Liver (tissue), 8 donors: ENCODE measurements at regions not wholly inside any gene's neighbourhood (a gene's known extent, or its start where the extent isn't known, plus 50 kb on each side); places are given as distances from the start of the nearest gene placed in this dataset.

Source experiments
- DNase-seq: peaks from one replicate; pipeline ENCODE4 v3.0.0-alpha.2; 2017; ENCODE audit warnings: low spot score
- H3K27ac ChIP-seq, 2 donors: one replicate each; pipeline ENCODE4 v1.7.0; 2013; ENCODE audit warnings: inconsistent platforms in 2 of 2, low read length in 2 of 2, control low read depth in 1 of 2, low read depth in 1 of 2, mild to moderate bottlenecking in 1 of 2
- H3K27me3 ChIP-seq, 4 donors: one replicate each; pipeline versions ENCODE4 v1.6.1 to v1.7.0; 2013; ENCODE audit warnings: low read length in 3 of 4, inconsistent platforms in 1 of 4, mild to moderate bottlenecking in 1 of 4, moderate library complexity in 1 of 4; ENCODE audit not compliant: control insufficient read depth in 4 of 4, insufficient read depth in 4 of 4
- H3K36me3 ChIP-seq, 4 donors: one replicate each; pipeline versions ENCODE4 v1.6.1 to v1.7.0; 2013; ENCODE audit warnings: low read length in 3 of 4, mild to moderate bottlenecking in 3 of 4, low read depth in 1 of 4, moderate library complexity in 1 of 4; ENCODE audit not compliant: control insufficient read depth in 4 of 4, insufficient read depth in 3 of 4
- H3K4me1 ChIP-seq, 4 donors: one replicate each; pipeline versions ENCODE4 v1.6.1 to v1.7.0; 2013; ENCODE audit warnings: low read length in 3 of 4, mild to moderate bottlenecking in 3 of 4, moderate library complexity in 1 of 4; ENCODE audit not compliant: control insufficient read depth in 4 of 4, insufficient read depth in 4 of 4
- H3K4me3 ChIP-seq, 3 donors: one replicate each; pipeline versions ENCODE4 v1.6.1 to v1.7.0; 2013; ENCODE audit warnings: low read length in 3 of 3, control low read depth in 1 of 3, low read depth in 1 of 3, mild to moderate bottlenecking in 1 of 3
- H3K9ac ChIP-seq, 2 donors: one replicate each; pipeline ENCODE4 v1.7.0; 2013; ENCODE audit warnings: low read length in 2 of 2, mild to moderate bottlenecking in 2 of 2, moderate library complexity in 2 of 2, control low read depth in 1 of 2, low read depth in 1 of 2
- H3K9me3 ChIP-seq, 4 donors: one replicate each; pipeline versions ENCODE4 v1.6.1 to v1.7.0; 2013; ENCODE audit warnings: low read length in 3 of 4; ENCODE audit not compliant: control insufficient read depth in 4 of 4
- EGR1 ChIP-seq, 2 donors: IDR thresholded peaks; 2 replicates each; pipeline ENCODE4 v1.6.1; 2016 to 2018; ENCODE audit warnings: antibody characterized with exemption in 2 of 2, low read depth in 2 of 2
- FOXA1 ChIP-seq: IDR thresholded peaks from 2 replicates; pipeline ENCODE4 v1.6.1; 2016; ENCODE audit warnings: antibody characterized with exemption
- GABPA ChIP-seq, 2 donors: IDR thresholded peaks in 1 of 2; conservative IDR thresholded peaks in 1 of 2; 2 replicates each; pipeline ENCODE4 v1.6.1; 2016; ENCODE audit warnings: antibody characterized with exemption in 2 of 2, mild to moderate bottlenecking in 1 of 2, moderate library complexity in 1 of 2
- HNF4A ChIP-seq, 2 donors: conservative IDR thresholded peaks; 2 replicates each; pipeline ENCODE4 v1.6.1; 2016; ENCODE audit warnings: antibody characterized with exemption in 2 of 2, mild to moderate bottlenecking in 2 of 2
- HNF4G ChIP-seq: IDR thresholded peaks from 2 replicates; pipeline ENCODE4 v1.6.1; 2016; ENCODE audit warnings: antibody characterized with exemption
- JUND ChIP-seq, 2 donors: IDR thresholded peaks; 2 replicates each; pipeline ENCODE4 v1.6.1; 2016; ENCODE audit warnings: antibody characterized with exemption in 2 of 2
- NR2F2 ChIP-seq: IDR thresholded peaks from 2 replicates; pipeline ENCODE4 v1.6.1; 2016; ENCODE audit warnings: antibody characterized with exemption
- RAD21 ChIP-seq, 2 donors: IDR thresholded peaks; 2 replicates each; pipeline ENCODE4 v1.6.1; 2016; ENCODE audit warnings: antibody characterized with exemption in 2 of 2, mild to moderate bottlenecking in 2 of 2
- RXRA ChIP-seq, 2 donors: IDR thresholded peaks; 2 replicates each; pipeline ENCODE4 v1.6.1; 2017 to 2018; ENCODE audit warnings: antibody characterized with exemption in 2 of 2, mild to moderate bottlenecking in 1 of 2
- TAF1 ChIP-seq: conservative IDR thresholded peaks from 2 replicates; pipeline ENCODE4 v1.6.1; 2016; ENCODE audit warnings: antibody characterized with exemption, mild to moderate bottlenecking
- YY1 ChIP-seq: IDR thresholded peaks from 2 replicates; pipeline ENCODE4 v1.6.1; 2016; ENCODE audit warnings: antibody characterized with exemption, mild to moderate bottlenecking
- WGBS: extraction: QIAGEN DNeasy Blood & Tissue Kit; methylation state at CpG from one replicate; pipeline ENCODE4 v1.1.7; 2013; 5-methylcytosine and 5-hydroxymethylcytosine counted together
- TF ChIP-seq, protein P1 (sequence below): IDR thresholded peaks from 2 replicates; pipeline ENCODE4 v1.6.1; 2016; ENCODE audit warnings: antibody characterized with exemption, mild to moderate bottlenecking
- TF ChIP-seq, protein P2 (sequence below): fragments of 150-350 bp; IDR thresholded peaks from 2 replicates; pipeline ENCODE4 v1.5.1; 2017; ENCODE audit warnings: improper control_type of control experiment, low read depth, low read length; ENCODE audit not compliant: missing input control
- TF ChIP-seq, protein P3 (sequence below): IDR thresholded peaks from 2 replicates; pipeline ENCODE4 v1.6.1; 2016; ENCODE audit warnings: antibody characterized with exemption
- TF ChIP-seq, protein P4 (sequence below): IDR thresholded peaks from 2 replicates; pipeline ENCODE4 v1.6.1; 2016; ENCODE audit warnings: antibody characterized with exemption
- donor health status: healthy.
- donor health status: healthy.
- donor health status: healthy.
- donor health status: healthy.
- donor health status: healthy.

DNA sequence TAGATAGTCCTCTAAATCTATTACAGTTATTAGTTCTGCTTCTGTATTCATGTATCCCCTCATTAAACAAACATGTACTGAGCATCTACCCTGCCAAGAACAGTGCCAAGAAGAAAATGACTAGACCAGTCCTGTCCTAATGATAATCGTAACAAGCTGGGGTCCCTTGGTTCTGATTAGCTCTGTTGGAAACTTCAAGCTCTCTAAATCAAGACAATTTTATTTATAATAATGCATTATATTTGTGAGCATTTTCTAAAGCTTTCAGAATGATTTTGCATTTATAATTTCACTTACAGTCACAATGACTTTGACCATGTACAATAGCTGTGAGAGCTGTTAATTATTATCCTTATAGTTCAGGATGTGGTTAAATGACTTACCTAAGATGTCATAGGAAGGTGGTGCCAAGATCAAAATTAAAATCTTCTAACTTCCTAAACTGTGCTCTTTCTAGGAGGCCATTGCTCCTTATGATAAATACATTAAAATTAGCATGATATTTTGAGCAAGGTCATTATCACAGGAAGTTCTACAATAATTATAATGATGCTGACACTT, 336.5 kb upstream of the SLC39A10 start:
- WGBS: 71% methylated on average over 1 of the region's 1 CpG
- no peaks in the 10 kb centered on the region for H3K4me1 ChIP-seq
- H3K27me3 ChIP-seq: peaks cover 0 to 2% (median 0%) of the 10 kb centered on the region in 4 donors
- H3K36me3 ChIP-seq: no peaks in the 10 kb centered on the region
- no peak overlapping the region for H3K27ac ChIP-seq
- H3K9me3 ChIP-seq: peaks cover 0 to 2% (median 0%) of the 10 kb centered on the region in 4 donors
- TF ChIP-seq RXRA (IDR thresholded peaks at IDR 0.05): no peak
- TF ChIP-seq, protein P1, sequence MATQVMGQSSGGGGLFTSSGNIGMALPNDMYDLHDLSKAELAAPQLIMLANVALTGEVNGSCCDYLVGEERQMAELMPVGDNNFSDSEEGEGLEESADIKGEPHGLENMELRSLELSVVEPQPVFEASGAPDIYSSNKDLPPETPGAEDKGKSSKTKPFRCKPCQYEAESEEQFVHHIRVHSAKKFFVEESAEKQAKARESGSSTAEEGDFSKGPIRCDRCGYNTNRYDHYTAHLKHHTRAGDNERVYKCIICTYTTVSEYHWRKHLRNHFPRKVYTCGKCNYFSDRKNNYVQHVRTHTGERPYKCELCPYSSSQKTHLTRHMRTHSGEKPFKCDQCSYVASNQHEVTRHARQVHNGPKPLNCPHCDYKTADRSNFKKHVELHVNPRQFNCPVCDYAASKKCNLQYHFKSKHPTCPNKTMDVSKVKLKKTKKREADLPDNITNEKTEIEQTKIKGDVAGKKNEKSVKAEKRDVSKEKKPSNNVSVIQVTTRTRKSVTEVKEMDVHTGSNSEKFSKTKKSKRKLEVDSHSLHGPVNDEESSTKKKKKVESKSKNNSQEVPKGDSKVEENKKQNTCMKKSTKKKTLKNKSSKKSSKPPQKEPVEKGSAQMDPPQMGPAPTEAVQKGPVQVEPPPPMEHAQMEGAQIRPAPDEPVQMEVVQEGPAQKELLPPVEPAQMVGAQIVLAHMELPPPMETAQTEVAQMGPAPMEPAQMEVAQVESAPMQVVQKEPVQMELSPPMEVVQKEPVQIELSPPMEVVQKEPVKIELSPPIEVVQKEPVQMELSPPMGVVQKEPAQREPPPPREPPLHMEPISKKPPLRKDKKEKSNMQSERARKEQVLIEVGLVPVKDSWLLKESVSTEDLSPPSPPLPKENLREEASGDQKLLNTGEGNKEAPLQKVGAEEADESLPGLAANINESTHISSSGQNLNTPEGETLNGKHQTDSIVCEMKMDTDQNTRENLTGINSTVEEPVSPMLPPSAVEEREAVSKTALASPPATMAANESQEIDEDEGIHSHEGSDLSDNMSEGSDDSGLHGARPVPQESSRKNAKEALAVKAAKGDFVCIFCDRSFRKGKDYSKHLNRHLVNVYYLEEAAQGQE: no peak
- no peak for TF ChIP-seq HNF4A (conservative IDR thresholded peaks at IDR 0.05)
- TF ChIP-seq, protein P2, sequence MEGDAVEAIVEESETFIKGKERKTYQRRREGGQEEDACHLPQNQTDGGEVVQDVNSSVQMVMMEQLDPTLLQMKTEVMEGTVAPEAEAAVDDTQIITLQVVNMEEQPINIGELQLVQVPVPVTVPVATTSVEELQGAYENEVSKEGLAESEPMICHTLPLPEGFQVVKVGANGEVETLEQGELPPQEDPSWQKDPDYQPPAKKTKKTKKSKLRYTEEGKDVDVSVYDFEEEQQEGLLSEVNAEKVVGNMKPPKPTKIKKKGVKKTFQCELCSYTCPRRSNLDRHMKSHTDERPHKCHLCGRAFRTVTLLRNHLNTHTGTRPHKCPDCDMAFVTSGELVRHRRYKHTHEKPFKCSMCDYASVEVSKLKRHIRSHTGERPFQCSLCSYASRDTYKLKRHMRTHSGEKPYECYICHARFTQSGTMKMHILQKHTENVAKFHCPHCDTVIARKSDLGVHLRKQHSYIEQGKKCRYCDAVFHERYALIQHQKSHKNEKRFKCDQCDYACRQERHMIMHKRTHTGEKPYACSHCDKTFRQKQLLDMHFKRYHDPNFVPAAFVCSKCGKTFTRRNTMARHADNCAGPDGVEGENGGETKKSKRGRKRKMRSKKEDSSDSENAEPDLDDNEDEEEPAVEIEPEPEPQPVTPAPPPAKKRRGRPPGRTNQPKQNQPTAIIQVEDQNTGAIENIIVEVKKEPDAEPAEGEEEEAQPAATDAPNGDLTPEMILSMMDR: no peak
- TF ChIP-seq GABPA (IDR thresholded peaks at IDR 0.05 in 1 of 2, conservative IDR thresholded peaks at IDR 0.05 in 1 of 2): no peak
- no peak for TF ChIP-seq FOXA1
- TF ChIP-seq, protein P3, sequence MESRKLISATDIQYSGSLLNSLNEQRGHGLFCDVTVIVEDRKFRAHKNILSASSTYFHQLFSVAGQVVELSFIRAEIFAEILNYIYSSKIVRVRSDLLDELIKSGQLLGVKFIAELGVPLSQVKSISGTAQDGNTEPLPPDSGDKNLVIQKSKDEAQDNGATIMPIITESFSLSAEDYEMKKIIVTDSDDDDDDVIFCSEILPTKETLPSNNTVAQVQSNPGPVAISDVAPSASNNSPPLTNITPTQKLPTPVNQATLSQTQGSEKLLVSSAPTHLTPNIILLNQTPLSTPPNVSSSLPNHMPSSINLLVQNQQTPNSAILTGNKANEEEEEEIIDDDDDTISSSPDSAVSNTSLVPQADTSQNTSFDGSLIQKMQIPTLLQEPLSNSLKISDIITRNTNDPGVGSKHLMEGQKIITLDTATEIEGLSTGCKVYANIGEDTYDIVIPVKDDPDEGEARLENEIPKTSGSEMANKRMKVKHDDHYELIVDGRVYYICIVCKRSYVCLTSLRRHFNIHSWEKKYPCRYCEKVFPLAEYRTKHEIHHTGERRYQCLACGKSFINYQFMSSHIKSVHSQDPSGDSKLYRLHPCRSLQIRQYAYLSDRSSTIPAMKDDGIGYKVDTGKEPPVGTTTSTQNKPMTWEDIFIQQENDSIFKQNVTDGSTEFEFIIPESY: no peak
- no peak for TF ChIP-seq YY1
- no peak for TF ChIP-seq JUND (IDR thresholded peaks at IDR 0.05)
- no peak for TF ChIP-seq HNF4G
- no peak for TF ChIP-seq EGR1 (IDR thresholded peaks at IDR 0.05; ENCODE audit: low read depth in 2 of 2)
- TF ChIP-seq, protein P4, sequence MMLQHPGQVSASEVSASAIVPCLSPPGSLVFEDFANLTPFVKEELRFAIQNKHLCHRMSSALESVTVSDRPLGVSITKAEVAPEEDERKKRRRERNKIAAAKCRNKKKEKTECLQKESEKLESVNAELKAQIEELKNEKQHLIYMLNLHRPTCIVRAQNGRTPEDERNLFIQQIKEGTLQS: no peak
- TF ChIP-seq TAF1: no peak
- no peak for TF ChIP-seq NR2F2
- no peak for TF ChIP-seq RAD21 (IDR thresholded peaks at IDR 0.05)
- no peak overlapping the region for H3K9ac ChIP-seq
- DNase-seq: no peak
- no peak overlapping the region for H3K4me3 ChIP-seq
